Right lobe of liver (tissue), 4 donors: ENCODE measurements at regions not wholly inside any gene's neighbourhood (a gene's known extent, or its start where the extent isn't known, plus 50 kb on each side); places are given as distances from the start of the nearest gene placed in this dataset.

Experiments
- CTCF ChIP-seq, 4 donors: fragments of 200-600 bp in 3 of 4; fragments of 450-650 bp in 1 of 4; IDR thresholded peaks; one replicate each; pipeline versions ENCODE4 v1.5.1 to v1.8.0; 2016 to 2022; ENCODE audit warnings: antibody characterized with exemption in 4 of 4, mild to moderate bottlenecking in 2 of 4
- POLR2A ChIP-seq: fragments of 450-650 bp; IDR thresholded peaks from one replicate; pipeline ENCODE4 v1.6.1; 2017; ENCODE audit warnings: antibody characterized with exemption, mild to moderate bottlenecking
- donor health status: DM: no; HTN: no; CAD: no.
- donor health status: DM: no; HTN: no; CAD: no.
- donor health status: DM: no; HTN: yes; CAD: no.

GRCh38 chr5:33235304-33235703 is 205.5 kb upstream of the TARS1 start:
- TF ChIP-seq CTCF (IDR thresholded peaks at IDR 0.05), result no peak
- no peak for TF ChIP-seq POLR2A
